Activated CD8-positive, alpha-beta T cell treated with anti-CD3 and anti-CD28 coated beads, Interleukin-2, amount 10 ng/mL, durations not matched to agents 7 days and 5 days (primary cell): ENCODE measurements at regions not wholly inside any gene's neighbourhood (a gene's known extent, or its start where the extent isn't known, plus 50 kb on each side); places are given as distances from the start of the nearest gene placed in this dataset.

Experiments used
- ATAC-seq: fragments of 150-1000 bp; cut with Tn5 transposase; one replicate; pipeline ENCODE4 v1.10.0; 2021; ENCODE audit warnings: moderate library complexity
- CTCF ChIA-PET: fragments of 350-600 bp; sonication (Branson Sonifier 250); formaldehyde crosslinking; loops from one replicate; lab custom pipeline; 2021; ENCODE audit warnings: antibody characterized with exemption; lab: Charles Lee
- POLR2A ChIA-PET: fragments of 350-600 bp; sonication (Branson Sonifier 250); formaldehyde crosslinking; loops from one replicate; lab custom pipeline; 2021; ENCODE audit warnings: antibody characterized with exemption; lab: Charles Lee
- DNase-seq: peaks from one replicate; pipeline ENCODE4 v3.0.0-alpha.2; 2020
- H3K27ac Mint-ChIP-seq: one replicate; pipeline ENCODE4 v1.8.0; 2021; ENCODE audit warnings: mild to moderate bottlenecking, mixed read lengths
- H3K27me3 Mint-ChIP-seq: one replicate; pipeline ENCODE4 v1.8.0; 2021; ENCODE audit warnings: low read depth, mixed read lengths
- H3K36me3 Mint-ChIP-seq: one replicate; pipeline ENCODE4 v1.8.0; 2021; ENCODE audit warnings: low read depth, mixed read lengths
- H3K4me1 Mint-ChIP-seq: one replicate; pipeline ENCODE4 v1.8.0; 2021; ENCODE audit warnings: low read depth, mixed read lengths
- H3K4me3 Mint-ChIP-seq: one replicate; pipeline ENCODE4 v1.8.0; 2021; ENCODE audit warnings: mild to moderate bottlenecking, mixed read lengths
- H3K9me3 Mint-ChIP-seq: one replicate; pipeline ENCODE4 v1.8.0; 2022; ENCODE audit warnings: mixed read lengths; ENCODE audit not compliant: insufficient read depth

- H3K27me3 Mint-ChIP-seq: no peaks in the 10 kb centered on the region
- ChIA-PET CTCF (no interaction called here), POLR2A (no interaction called here)
- H3K9me3 Mint-ChIP-seq: no peaks in the 10 kb centered on the region
- DNase-seq (no peak), ATAC-seq (no peak)
- no peaks in the 10 kb centered on the region for H3K36me3 Mint-ChIP-seq
- H3K4me3 Mint-ChIP-seq: no peak overlapping the region
- no peak overlapping the region for H3K27ac Mint-ChIP-seq
- H3K4me1 Mint-ChIP-seq: no peaks in the 10 kb centered on the region
Measured at GRCh38 chr5:116699332-116699731, 124.7 kb upstream of the SEMA6A start.

- H3K4me1 Mint-ChIP-seq: no peaks in the 10 kb centered on the region
- CTCF ChIA-PET: no interaction called here
- ATAC-seq (no peak), DNase-seq (no peak)
- H3K4me3 Mint-ChIP-seq: no peak overlapping the region
- POLR2A ChIA-PET: no interaction called here
- H3K36me3 Mint-ChIP-seq: no peaks in the 10 kb centered on the region
- H3K9me3 Mint-ChIP-seq: no peaks in the 10 kb centered on the region
- no peaks in the 10 kb centered on the region for H3K27me3 Mint-ChIP-seq
- H3K27ac Mint-ChIP-seq: no peak overlapping the region
Measured at GRCh38 chr5:116696366-116696765, 121.7 kb upstream of the SEMA6A start.

- H3K36me3 Mint-ChIP-seq: no peaks in the 10 kb centered on the region
- ChIA-PET CTCF (no interaction called here), POLR2A (no interaction called here)
- H3K27ac Mint-ChIP-seq: no peak overlapping the region
- H3K27me3 Mint-ChIP-seq: no peaks in the 10 kb centered on the region
- no peak for ATAC-seq
- H3K9me3 Mint-ChIP-seq: no peaks in the 10 kb centered on the region
- no peaks in the 10 kb centered on the region for H3K4me1 Mint-ChIP-seq
- H3K4me3 Mint-ChIP-seq: no peak overlapping the region
- no peak for DNase-seq
Measured at GRCh38 chr5:116695681-116696080, 121.1 kb upstream of the SEMA6A start.

DNA sequence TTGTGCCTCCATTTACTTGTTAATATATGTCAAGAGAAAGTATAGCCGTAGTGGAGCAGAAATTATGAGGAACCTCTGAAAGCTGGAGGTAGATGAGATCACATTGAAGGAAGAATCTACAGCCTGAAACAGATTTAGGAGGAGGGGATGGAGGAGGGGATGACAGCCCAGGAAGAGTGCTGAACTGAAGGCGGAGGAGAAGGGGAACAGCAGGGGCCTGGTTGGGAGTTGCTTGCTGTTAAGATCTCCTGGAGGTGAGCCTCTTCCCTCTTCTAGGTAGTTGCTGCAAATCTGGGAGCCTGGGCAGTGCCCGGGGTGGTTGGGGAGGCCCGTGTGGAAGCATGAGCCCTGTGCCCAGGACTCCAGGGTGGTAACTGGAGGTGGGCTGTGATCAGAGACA is 111.8 kb upstream of the SEMA6A start:
- CTCF ChIA-PET: no interaction called here
- H3K4me1 Mint-ChIP-seq: no peaks in the 10 kb centered on the region
- POLR2A ChIA-PET: no interaction called here
- H3K27ac Mint-ChIP-seq: no peak overlapping the region
- no peaks in the 10 kb centered on the region for H3K9me3 Mint-ChIP-seq
- H3K27me3 Mint-ChIP-seq: no peaks in the 10 kb centered on the region
- no peak for ATAC-seq
- no peaks in the 10 kb centered on the region for H3K36me3 Mint-ChIP-seq
- no peak for DNase-seq
- no peak overlapping the region for H3K4me3 Mint-ChIP-seq

DNA sequence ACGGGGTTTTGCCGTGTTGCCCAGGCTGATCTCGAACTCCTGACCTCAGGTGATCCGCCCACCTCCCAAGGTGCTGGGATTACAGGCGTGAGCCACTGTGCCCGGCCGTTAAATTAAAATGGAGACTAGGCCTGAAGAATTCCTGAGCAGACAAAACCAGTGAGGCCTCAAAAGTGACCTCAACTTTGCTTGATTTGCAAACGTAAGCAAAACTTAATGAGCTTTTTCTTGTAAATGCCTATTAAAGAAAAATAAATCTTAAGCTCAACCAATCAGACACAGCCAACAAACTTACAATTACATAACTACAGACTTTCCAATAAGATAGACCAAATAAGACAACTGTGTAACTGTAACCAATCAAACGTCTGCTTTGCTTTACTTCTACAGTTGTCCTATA is 111.3 kb upstream of the SEMA6A start:
- no peak for ATAC-seq
- H3K27ac Mint-ChIP-seq: no peak overlapping the region
- no peaks in the 10 kb centered on the region for H3K27me3 Mint-ChIP-seq
- no peak for DNase-seq
- POLR2A ChIA-PET: no interaction called here
- H3K4me1 Mint-ChIP-seq: no peaks in the 10 kb centered on the region
- CTCF ChIA-PET: no interaction called here
- H3K4me3 Mint-ChIP-seq: no peak overlapping the region
- no peaks in the 10 kb centered on the region for H3K9me3 Mint-ChIP-seq
- H3K36me3 Mint-ChIP-seq: no peaks in the 10 kb centered on the region

DNA sequence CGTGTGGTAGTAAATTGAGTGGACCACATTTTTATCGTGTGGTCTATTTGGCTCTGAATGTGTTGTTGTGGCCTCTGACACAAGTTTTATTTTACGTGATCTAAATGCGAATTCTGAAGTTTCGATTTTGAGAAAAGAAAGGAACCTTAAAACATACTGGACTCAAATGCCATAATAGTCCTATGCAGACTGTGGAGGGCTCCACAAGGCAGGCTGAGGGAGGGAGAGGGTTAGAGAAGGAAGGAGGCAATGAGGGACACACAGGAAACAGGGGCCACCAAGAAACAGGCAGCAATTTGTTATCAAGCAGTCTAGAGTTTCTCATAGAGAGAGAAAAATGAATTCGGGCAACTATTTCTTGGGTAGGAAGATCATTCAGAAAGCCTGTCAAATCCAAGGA is 110.4 kb upstream of the SEMA6A start:
- no peaks in the 10 kb centered on the region for H3K9me3 Mint-ChIP-seq
- H3K36me3 Mint-ChIP-seq: no peaks in the 10 kb centered on the region
- no peaks in the 10 kb centered on the region for H3K27me3 Mint-ChIP-seq
- H3K4me1 Mint-ChIP-seq: no peaks in the 10 kb centered on the region
- no peak overlapping the region for H3K4me3 Mint-ChIP-seq
- DNase-seq: no peak
- H3K27ac Mint-ChIP-seq: no peak overlapping the region
- POLR2A ChIA-PET: no interaction called here
- CTCF ChIA-PET: no interaction called here
- ATAC-seq: no peak

GRCh38 chr5:116681334-116682013 is 106.9 kb upstream of the SEMA6A start:
- ChIA-PET POLR2A (no interaction called here), CTCF (no interaction called here)
- ATAC-seq (no peak), DNase-seq (no peak)
- Mint-ChIP-seq H3K36me3 (no peaks in the 10 kb centered on the region), H3K4me3 (no peak overlapping the region), H3K4me1 (no peaks in the 10 kb centered on the region), H3K9me3 (no peaks in the 10 kb centered on the region), H3K27ac (no peak overlapping the region), H3K27me3 (no peaks in the 10 kb centered on the region)

DNA sequence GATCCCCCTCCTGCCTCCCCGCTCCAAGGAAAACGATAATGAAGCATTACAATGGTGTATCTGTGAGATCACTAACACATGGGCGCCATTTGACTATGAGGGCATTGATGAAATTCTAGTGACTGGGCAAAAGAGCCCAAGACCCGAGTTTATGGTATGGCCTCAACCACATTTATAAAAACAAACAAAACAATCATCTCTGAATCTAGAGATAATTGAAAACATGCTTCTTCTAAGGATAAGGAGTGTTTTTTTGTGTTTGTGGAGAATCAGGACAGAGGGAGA is 100.9 kb upstream of the SEMA6A start:
- no peaks in the 10 kb centered on the region for H3K4me1 Mint-ChIP-seq
- CTCF ChIA-PET: no interaction called here
- ATAC-seq: no peak
- no peaks in the 10 kb centered on the region for H3K36me3 Mint-ChIP-seq
- H3K27ac Mint-ChIP-seq: no peak overlapping the region
- no peak overlapping the region for H3K4me3 Mint-ChIP-seq
- H3K27me3 Mint-ChIP-seq: no peaks in the 10 kb centered on the region
- POLR2A ChIA-PET: no interaction called here
- no peaks in the 10 kb centered on the region for H3K9me3 Mint-ChIP-seq
- no peak for DNase-seq

GRCh38 chr5:116674881-116675625 is 100.4 kb upstream of the SEMA6A start:
- Mint-ChIP-seq H3K27me3 (no peaks in the 10 kb centered on the region), H3K36me3 (no peaks in the 10 kb centered on the region), H3K4me3 (no peak overlapping the region), H3K9me3 (no peaks in the 10 kb centered on the region), H3K4me1 (no peaks in the 10 kb centered on the region), H3K27ac (no peak overlapping the region)
- ChIA-PET CTCF (no interaction called here), POLR2A (no interaction called here)
- ATAC-seq (no peak), DNase-seq (no peak)

GRCh38 chr5:116673453-116673852 is 98.8 kb upstream of the SEMA6A start:
- POLR2A ChIA-PET: no interaction called here
- no peak for DNase-seq
- Mint-ChIP-seq H3K9me3 (no peaks in the 10 kb centered on the region), H3K27ac (no peak overlapping the region), H3K4me3 (no peak overlapping the region), H3K36me3 (no peaks in the 10 kb centered on the region), H3K4me1 (no peaks in the 10 kb centered on the region), H3K27me3 (no peaks in the 10 kb centered on the region)
- no peak for ATAC-seq
- CTCF ChIA-PET: no interaction called here

DNA sequence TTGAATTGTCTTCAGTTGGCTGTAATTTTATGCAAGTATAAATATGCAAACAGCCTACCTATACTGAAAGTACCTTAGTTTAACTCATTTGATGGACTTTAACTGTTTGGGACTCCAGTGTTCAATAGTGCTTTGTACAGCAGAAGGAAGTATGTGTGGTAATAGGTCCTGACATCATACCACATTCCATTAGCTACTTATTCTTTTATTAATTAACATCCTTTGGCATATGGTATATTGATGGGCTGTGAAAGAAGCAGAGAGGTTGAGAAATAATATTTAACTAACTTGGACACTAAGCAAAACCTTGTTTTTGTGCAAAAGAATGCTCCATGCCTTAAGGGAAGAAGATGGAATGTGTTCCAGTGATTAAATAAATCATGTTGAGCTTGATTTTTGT is 97.6 kb upstream of the SEMA6A start:
- H3K4me1 Mint-ChIP-seq: no peaks in the 10 kb centered on the region
- no peaks in the 10 kb centered on the region for H3K27me3 Mint-ChIP-seq
- ChIA-PET POLR2A (no interaction called here), CTCF (no interaction called here)
- ATAC-seq (no peak), DNase-seq (no peak)
- no peak overlapping the region for H3K27ac Mint-ChIP-seq
- H3K4me3 Mint-ChIP-seq: no peak overlapping the region
- no peaks in the 10 kb centered on the region for H3K36me3 Mint-ChIP-seq
- no peaks in the 10 kb centered on the region for H3K9me3 Mint-ChIP-seq

DNA sequence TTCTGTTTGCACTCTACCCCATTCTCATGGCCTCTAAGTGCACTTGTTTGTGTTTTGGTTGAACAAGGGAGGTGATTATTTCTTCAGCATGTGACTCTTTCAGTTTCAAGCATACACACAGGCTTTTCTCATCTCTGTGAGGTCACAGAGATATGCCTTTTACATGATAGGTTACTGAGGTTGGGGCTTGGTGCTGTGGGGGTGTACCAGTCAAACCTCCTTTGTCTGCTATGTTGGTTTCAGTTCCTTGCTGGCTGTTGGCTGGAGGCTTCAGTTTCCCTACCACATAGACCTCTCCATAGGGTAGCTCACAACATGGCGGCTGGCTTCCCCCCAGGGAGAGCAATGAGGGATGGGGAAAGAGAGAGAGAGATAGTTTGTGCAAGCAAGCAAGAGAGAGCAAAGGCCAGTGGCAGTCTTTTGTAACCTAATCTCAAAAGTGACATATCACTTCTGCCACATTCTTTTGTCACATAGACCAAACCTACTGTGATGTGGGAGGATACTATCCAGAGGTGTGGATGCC is 96.7 kb upstream of the SEMA6A start:
- Mint-ChIP-seq H3K4me3 (no peak overlapping the region), H3K4me1 (no peaks in the 10 kb centered on the region), H3K27ac (no peak overlapping the region), H3K36me3 (no peaks in the 10 kb centered on the region), H3K9me3 (no peaks in the 10 kb centered on the region), H3K27me3 (no peaks in the 10 kb centered on the region)
- ChIA-PET CTCF (no interaction called here), POLR2A (no interaction called here)
- ATAC-seq (no peak), DNase-seq (no peak)
